ENCODE measurements at regions not wholly inside any gene's neighbourhood (a gene's known extent, or its start where the extent isn't known, plus 50 kb on each side); places are given as distances from the start of the nearest gene placed in this dataset.
A peak's percentile ranks its signal among the peaks of the same experiment; 100 is the strongest.

DNA sequence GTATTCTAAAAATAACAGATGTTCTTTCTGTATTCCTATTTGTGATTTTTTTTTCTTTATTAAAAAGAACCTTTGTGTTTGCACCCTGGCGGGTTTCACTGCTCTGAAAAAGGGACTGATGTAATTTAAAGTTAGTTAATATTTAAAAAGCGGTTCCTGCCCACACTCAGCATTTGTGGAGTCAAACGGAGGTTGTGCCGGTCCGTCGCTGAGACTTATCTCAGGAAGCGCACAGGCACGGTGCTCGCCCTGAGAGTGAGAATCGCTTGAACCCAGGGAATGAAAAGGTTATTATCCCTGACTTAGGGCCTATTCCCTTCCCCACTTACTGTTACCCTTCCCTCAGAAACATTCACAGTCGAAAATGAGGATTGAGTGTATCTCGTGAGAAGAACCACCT, 366.7 kb downstream of the THBS2 start:
- FAIRE-seq, result no peak
- TF ChIP-seq POLR2A (IDR thresholded peaks at IDR 0.05; ENCODE audit: low read depth, low read length) (no peak), POLR2AphosphoS5 (IDR thresholded peaks at IDR 0.05; ENCODE audit: low read depth, low read length) (no peak), TAF1 (IDR thresholded peaks at IDR 0.05; ENCODE audit: borderline replicate concordance, low read depth, low read length) (no peak)
- DNase-seq (ENCODE audit: insufficient read length), result no peak

DNA sequence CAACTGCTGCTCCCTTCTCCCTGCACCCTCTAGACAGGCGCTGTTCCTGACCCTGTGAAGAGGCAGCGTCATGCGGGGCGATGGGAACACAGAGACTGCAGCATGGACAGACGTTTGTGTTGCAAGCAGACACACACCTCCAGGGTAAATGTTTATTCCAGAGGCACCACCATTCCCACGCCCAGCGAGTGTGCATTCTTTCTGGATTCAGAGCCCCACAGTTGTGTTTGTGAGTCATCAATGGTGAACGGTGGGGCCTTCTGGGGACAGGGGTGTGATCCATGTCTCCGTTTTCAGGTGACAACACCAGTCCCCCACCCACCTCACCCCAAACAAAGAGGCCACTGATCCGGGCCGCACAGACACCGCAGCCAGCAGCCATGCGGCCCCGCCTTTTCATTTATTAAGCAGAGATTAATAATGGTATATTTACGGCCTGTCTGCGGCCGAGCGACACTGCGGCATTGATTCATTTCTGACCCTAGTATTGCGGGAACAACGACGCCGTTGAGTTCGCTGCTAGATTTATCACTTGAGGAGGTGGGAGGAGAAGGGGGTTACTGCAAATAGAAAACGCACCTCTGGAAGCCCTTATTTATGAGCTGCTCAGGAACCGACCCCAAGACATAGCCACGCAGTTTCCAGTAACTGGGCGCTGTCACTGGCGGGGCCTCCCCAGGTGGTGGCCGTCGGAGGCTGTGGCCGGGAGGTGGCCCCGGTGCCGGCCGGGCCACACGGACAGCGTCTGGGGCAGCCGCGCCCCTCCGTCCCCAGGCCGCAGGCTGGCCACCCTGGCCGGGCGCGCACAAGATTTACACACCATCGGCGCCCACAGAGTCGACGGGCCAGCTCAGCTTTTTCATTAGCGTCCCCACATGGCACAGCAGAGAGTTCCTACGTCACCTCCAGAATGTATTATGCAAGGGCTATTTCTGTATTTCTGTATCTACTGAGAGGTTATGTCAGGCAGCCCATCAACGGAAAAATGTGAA, 367.6 kb downstream of the THBS2 start:
- DNase-seq (ENCODE audit: insufficient read length), result no peak
- FAIRE-seq, result no peak
- TF ChIP-seq POLR2A (IDR thresholded peaks at IDR 0.05; ENCODE audit: low read depth, low read length) (no peak), TAF1 (IDR thresholded peaks at IDR 0.05; ENCODE audit: borderline replicate concordance, low read depth, low read length) (no peak), POLR2AphosphoS5 (IDR thresholded peaks at IDR 0.05; ENCODE audit: low read depth, low read length) (no peak)

DNA sequence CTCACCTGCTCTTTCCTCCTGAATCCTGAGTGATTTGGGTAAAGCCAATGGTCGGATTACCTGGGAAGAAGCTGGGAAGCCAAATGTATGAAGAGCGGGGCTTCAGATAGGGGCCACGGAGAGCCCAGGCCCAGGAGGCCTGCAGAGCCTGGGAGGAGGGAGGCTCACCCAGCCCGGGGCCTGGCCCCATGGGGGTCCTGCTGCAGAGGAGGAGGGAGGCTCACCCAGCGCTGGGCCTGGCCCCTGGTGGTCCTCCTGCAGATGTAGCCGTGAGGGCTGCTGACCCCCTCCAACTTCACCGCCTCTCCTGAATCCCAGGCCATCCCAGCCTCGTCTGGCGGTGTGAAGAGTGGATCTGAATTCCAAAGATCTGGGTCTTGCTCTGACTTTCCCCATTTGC, 368.4 kb downstream of the THBS2 start:
- FAIRE-seq, result no peak
- no peak for DNase-seq (ENCODE audit: insufficient read length)
- TF ChIP-seq POLR2AphosphoS5 (IDR thresholded peaks at IDR 0.05; ENCODE audit: low read depth, low read length), result no peak
- no peak for TF ChIP-seq TAF1 (IDR thresholded peaks at IDR 0.05; ENCODE audit: borderline replicate concordance, low read depth, low read length)
- no peak for TF ChIP-seq POLR2A (IDR thresholded peaks at IDR 0.05; ENCODE audit: low read depth, low read length)

DNA sequence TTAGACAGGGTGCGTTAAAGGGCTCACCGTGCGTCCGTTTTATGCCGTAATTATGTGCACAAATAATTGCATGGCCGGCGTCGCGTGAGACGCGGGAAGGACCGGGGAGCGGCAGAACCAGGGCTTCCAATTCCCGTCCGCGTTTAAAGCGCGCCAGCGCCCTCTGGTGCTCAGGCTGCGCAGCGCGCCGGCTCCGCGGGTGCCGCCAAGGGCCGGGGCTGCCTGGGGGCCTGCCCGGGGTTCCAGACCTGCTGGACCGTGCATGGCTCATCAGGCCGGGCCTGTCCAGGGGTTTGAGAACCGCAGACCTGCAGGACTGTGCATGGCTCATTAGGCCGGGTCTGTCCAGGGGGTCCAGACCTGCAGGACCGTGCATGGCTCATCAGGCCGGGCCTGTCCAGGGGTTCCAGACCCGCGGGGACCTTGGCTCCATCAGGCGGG, 369.0 kb downstream of the THBS2 start:
- TF ChIP-seq TAF1 (IDR thresholded peaks at IDR 0.05; ENCODE audit: borderline replicate concordance, low read depth, low read length), result no peak
- no peak for TF ChIP-seq POLR2A (IDR thresholded peaks at IDR 0.05; ENCODE audit: low read depth, low read length)
- TF ChIP-seq POLR2AphosphoS5 (IDR thresholded peaks at IDR 0.05; ENCODE audit: low read depth, low read length), result no peak
- DNase-seq (ENCODE audit: insufficient read length) (peak; percentile 51), FAIRE-seq (no peak)

DNA sequence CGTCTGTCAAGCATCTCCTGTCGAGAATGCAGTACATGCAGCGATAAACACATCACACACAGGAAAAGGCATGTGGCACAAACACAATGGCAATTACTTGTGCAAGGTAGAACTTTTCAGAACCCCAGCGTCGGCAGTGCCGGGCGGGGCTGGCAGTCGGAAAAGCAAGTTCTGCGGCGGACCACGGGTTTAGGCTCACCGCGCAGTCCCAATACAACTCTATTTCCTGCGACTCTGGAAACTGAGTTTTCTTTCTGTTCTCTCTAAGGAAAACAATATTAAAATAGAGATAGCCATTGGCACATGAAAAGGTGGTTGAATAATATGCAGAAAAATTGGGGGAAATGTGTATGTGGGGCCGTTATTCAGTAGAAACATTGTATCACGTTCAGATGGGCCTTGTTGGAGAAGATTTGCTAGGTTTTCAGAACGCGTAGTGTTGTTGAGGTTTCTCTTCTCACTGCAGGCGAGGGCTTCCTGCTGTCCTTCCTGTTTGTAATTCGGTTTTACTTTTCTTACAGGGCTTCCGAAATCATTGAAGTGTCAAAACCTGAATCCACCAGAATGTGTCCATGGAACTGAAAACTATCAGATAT, 369.5 kb downstream of the THBS2 start:
- TF ChIP-seq POLR2A (IDR thresholded peaks at IDR 0.05; ENCODE audit: low read depth, low read length) (no peak), POLR2AphosphoS5 (IDR thresholded peaks at IDR 0.05; ENCODE audit: low read depth, low read length) (no peak), TAF1 (IDR thresholded peaks at IDR 0.05; ENCODE audit: borderline replicate concordance, low read depth, low read length) (no peak)
- DNase-seq (ENCODE audit: insufficient read length) (no peak), FAIRE-seq (no peak)

DNA sequence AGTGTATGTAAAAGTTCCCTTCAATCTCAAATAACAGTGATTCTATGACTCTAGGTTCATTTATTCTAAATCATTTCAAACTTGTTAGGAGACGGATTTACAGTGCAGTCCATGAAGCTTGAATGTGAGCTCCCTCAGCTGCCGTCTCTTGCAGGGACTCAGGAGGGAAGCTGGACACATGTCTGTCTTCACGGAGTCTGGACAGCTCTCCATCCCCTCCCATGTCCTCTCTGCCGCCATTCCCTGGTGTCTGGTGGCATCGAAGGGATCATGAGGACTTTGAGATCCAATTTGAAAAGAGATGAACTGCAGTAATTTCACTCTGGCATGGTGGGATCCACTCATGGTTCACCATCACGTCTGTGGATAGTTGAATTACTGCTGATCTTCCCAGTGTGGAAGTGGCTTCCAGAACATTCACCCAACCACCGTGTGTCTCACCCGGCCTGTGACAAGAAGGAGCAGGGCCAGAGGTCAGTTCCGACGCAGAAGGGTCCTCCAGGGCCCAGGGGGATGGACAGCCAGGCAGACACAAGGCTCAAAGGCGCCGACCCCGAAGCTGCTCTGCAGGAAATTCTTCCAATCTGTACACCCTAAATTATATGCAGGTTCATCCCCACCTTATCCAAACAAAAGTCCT, 370.1 kb downstream of the THBS2 start:
- TF ChIP-seq POLR2AphosphoS5 (IDR thresholded peaks at IDR 0.05; ENCODE audit: low read depth, low read length), result no peak
- TF ChIP-seq TAF1 (IDR thresholded peaks at IDR 0.05; ENCODE audit: borderline replicate concordance, low read depth, low read length), result no peak
- TF ChIP-seq POLR2A (IDR thresholded peaks at IDR 0.05; ENCODE audit: low read depth, low read length), result no peak
- FAIRE-seq, result no peak
- no peak for DNase-seq (ENCODE audit: insufficient read length)

DNA sequence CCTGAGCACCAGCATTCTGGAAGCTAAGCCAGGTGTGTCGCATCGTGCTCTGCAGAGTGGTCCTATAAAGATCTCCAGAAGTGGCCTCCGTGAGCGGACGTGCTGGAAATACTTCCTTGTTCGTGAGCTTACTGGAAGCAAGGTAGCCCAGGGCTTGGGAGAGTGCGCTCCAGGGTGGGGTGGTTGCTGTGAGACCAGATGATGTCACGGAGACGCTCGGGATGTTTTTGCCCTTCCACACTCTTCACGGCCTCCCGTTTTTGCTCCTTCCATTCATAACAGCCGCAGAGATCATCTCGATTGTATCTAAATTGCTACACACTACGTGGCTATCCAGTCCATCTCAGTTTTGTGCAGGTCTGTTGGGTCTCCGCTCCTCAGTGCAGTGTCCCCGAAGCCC, 373.4 kb downstream of the THBS2 start:
- FAIRE-seq, result no peak
- TF ChIP-seq POLR2A (IDR thresholded peaks at IDR 0.05; ENCODE audit: low read depth, low read length) (no peak), POLR2AphosphoS5 (IDR thresholded peaks at IDR 0.05; ENCODE audit: low read depth, low read length) (no peak), TAF1 (IDR thresholded peaks at IDR 0.05; ENCODE audit: borderline replicate concordance, low read depth, low read length) (no peak)
- no peak for DNase-seq (ENCODE audit: insufficient read length)

DNA sequence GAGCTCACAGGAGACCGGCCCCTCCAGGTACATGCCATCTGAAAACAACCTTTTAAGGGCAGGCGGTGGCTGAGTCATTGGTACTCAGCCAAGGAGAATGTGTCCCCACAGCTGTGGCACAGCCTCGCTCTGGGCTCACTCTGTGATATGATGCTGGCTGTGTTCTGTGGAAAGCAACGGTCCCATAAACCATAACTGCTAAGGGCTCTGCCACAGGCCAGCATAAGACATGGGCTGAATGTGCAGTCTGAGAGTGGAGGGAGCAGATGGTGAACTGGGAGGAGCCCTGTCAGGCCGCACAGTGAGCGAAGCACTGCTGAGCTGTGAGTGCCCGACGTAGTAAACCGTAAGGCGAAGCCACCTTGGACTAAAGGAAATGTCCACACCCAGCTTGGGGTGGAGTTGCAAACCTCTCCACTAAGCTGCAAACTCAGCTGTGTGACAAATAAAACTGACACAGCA, 375.8 kb downstream of the THBS2 start:
- DNase-seq (ENCODE audit: insufficient read length) (no peak), FAIRE-seq (no peak)
- TF ChIP-seq POLR2A (IDR thresholded peaks at IDR 0.05; ENCODE audit: low read depth, low read length), result no peak
- no peak for TF ChIP-seq POLR2AphosphoS5 (IDR thresholded peaks at IDR 0.05; ENCODE audit: low read depth, low read length)
- TF ChIP-seq TAF1 (IDR thresholded peaks at IDR 0.05; ENCODE audit: borderline replicate concordance, low read depth, low read length), result no peak

DNA sequence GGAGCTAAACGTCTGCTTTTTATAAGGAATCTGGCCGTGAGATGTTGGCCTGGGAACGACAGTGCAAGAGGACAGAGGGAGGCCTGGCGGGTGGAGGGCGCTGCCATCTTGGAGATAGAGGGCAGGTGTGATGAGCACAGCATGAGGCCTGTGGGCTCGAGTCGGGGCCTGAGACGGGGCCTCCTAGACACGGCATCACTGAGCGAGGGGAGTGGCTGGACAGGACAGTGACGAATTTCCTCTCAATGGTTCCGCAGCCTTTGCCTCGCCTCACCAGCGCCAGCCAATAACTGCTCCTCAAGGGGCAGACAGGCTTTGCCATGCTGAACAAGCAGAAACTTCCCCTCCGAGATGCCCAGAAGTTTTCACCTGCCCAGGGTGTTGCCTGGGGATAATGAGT, 376.7 kb downstream of the THBS2 start:
- TF ChIP-seq POLR2AphosphoS5 (IDR thresholded peaks at IDR 0.05; ENCODE audit: low read depth, low read length), result no peak
- TF ChIP-seq POLR2A (IDR thresholded peaks at IDR 0.05; ENCODE audit: low read depth, low read length), result no peak
- TF ChIP-seq TAF1 (IDR thresholded peaks at IDR 0.05; ENCODE audit: borderline replicate concordance, low read depth, low read length), result no peak
- FAIRE-seq, result no peak
- no peak for DNase-seq (ENCODE audit: insufficient read length)

DNA sequence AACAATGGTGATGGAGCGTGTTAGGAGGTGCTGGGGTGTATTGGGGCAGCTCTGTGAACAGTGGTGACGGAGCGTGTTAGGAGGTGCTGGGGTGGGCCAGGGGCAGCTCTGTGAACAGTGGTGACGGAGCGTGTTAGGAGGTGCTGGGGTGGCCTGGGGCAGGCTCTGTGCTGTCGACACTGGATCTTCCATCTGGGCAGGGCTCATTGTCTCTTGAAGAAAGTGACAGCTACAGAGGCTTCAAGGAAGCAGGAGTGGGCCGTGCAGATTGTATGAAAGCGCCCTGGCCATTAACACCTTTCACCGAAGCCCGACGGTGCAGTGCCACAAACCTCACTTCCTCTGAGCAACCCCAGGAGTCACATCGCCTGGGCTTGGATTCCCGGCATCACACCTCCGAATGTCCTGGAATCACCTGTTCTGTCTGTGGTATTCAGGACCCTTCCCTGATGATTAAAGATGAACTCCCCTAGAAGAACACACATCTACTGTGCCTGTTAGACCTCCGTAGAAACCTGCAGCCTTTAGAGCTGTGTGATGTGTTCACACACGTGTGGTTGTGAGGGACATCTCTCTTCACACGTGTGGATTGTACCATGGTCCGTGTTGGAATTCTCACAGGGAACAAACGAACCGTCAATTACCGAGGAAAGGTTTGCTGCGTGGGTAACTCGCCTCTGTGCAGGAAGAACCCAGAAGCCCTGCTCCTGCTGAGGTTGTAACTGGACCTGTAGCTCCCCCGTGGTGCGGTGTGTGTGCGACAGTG, 377.7 kb downstream of the THBS2 start:
- FAIRE-seq, result no peak
- DNase-seq (ENCODE audit: insufficient read length), result no peak
- TF ChIP-seq POLR2AphosphoS5 (IDR thresholded peaks at IDR 0.05; ENCODE audit: low read depth, low read length), result no peak
- no peak for TF ChIP-seq TAF1 (IDR thresholded peaks at IDR 0.05; ENCODE audit: borderline replicate concordance, low read depth, low read length)
- TF ChIP-seq POLR2A (IDR thresholded peaks at IDR 0.05; ENCODE audit: low read depth, low read length), result no peak

DNA sequence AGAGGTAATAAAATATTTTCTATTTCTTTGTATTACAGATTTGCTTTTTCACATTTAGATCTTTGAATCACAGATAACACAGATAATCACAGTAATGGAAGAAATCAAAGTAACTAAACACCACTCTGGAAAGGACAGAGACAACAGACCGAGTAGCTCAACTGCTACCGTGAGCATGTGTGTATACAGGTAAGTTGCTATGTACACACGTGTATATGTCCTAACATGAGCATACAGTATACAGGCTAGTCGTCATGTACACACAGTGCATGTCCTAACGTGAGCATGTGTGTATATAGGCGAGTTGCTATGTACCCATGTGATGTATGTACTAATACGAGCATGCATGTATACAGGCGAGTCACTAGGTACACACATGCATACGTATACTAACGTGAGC, 379.0 kb downstream of the THBS2 start:
- DNase-seq (ENCODE audit: insufficient read length) (no peak), FAIRE-seq (no peak)
- TF ChIP-seq TAF1 (IDR thresholded peaks at IDR 0.05; ENCODE audit: borderline replicate concordance, low read depth, low read length), result no peak
- no peak for TF ChIP-seq POLR2AphosphoS5 (IDR thresholded peaks at IDR 0.05; ENCODE audit: low read depth, low read length)
- no peak for TF ChIP-seq POLR2A (IDR thresholded peaks at IDR 0.05; ENCODE audit: low read depth, low read length)

All from GM12892 (cell line).